T47D (cell line): ENCODE measurements at regions not wholly inside any gene's neighbourhood (a gene's known extent, or its start where the extent isn't known, plus 50 kb on each side); places are given as distances from the start of the nearest gene placed in this dataset.

ENCODE experiments used
- DNase-seq, 2 experiments: peaks; one replicate each; pipeline versions ENCODE4 v3.0.0 to v3.0.0-alpha.2; 2011 to 2012; ENCODE audit warnings: low read depth in 1 of 2, low spot score in 1 of 2
- JUND ChIP-seq: IDR thresholded peaks from 2 replicates; pipeline ENCODE4 v1.6.1; 2012; ENCODE audit warnings: low read depth
- in situ Hi-C: cut with HindIII; loops from 2 replicates; pipeline ENCODE4 v1.10.0; 2016; ENCODE audit warnings: low sequenced_read_pairs, low pct_unique_long_range_greater_than_20kb

- TF ChIP-seq JUND: no peak
- in situ Hi-C loops: no loop called here
- DNase-seq: no peak
These were observed 308.1 kb downstream of the TFEC start for GRCh38 chr7:115722302-115722977.

- in situ Hi-C loops: no loop called here
- no peak for TF ChIP-seq JUND
- no peak for DNase-seq
These were observed 309.0 kb downstream of the TFEC start for GRCh38 chr7:115721293-115722217.

- in situ Hi-C loops: no loop called here
These were observed 310.6 kb downstream of the TFEC start for GRCh38 chr7:115719963-115720362.

GRCh38 chr7:115709664-115710063, 320.9 kb downstream of the TFEC start:
- TF ChIP-seq JUND: no peak
- in situ Hi-C loops: no loop called here
- no peak for DNase-seq

More at GRCh38 chr7:115719963-115720362, 310.6 kb downstream of the TFEC start:
- TF ChIP-seq JUND: no peak
- no peak for DNase-seq

- DNase-seq: no peak
- TF ChIP-seq JUND: no peak
These were observed 322.6 kb downstream of the TFEC start for GRCh38 chr7:115708013-115708341.

GRCh38 chr7:115707258-115708012, 323.1 kb downstream of the TFEC start:
- TF ChIP-seq JUND: no peak
- peak in 1 of 2 experiments; percentile 76 for DNase-seq
- in situ Hi-C loops: no loop called here

More at GRCh38 chr7:115708013-115708341, 322.6 kb downstream of the TFEC start:
- in situ Hi-C loops: no loop called here

GRCh38 chr7:115704884-115705283, 325.7 kb downstream of the TFEC start:
- in situ Hi-C loops: no loop called here
- DNase-seq: no peak
- TF ChIP-seq JUND: no peak

- in situ Hi-C loops: no loop called here
- no peak for TF ChIP-seq JUND
- DNase-seq: no peak
These were observed 329.4 kb downstream of the TFEC start for GRCh38 chr7:115701141-115701540.

- no peak for TF ChIP-seq JUND
- in situ Hi-C loops: no loop called here
- no peak for DNase-seq
These were observed 336.1 kb downstream of the TFEC start for GRCh38 chr7:115694424-115694823.

GRCh38 chr7:115693779-115694178, 336.8 kb downstream of the TFEC start:
- no peak for DNase-seq
- in situ Hi-C loops: no loop called here
- TF ChIP-seq JUND: no peak

- no peak for TF ChIP-seq JUND
- in situ Hi-C loops: no loop called here
- DNase-seq: no peak
These were observed 340.6 kb downstream of the TFEC start for GRCh38 chr7:115689941-115690340.

- no peak for DNase-seq
- TF ChIP-seq JUND: no peak
- in situ Hi-C loops: no loop called here
These were observed 347.5 kb downstream of the TFEC start for GRCh38 chr7:115683093-115683492.
